ENCODE measurements at regions not wholly inside any gene's neighbourhood (a gene's known extent, or its start where the extent isn't known, plus 50 kb on each side); places are given as distances from the start of the nearest gene placed in this dataset.

DNA sequence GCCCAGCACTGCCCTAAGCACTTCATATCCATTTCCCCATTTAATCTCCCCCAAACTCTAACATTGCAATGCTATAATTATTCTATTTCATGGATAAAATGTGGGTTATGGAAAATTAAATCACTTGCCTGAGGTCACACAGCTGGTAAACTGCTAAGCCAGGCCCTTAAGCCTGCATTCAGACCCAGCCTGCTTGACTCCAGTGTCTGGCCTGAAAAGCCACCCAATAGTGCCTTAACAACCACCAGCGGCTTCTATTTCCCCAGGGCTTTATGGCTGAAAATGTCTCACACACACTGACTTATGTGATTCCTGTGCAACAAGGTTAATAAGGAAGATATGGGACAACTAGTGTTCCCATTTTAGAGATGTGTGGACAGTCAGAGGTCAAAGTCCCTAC is 178.5 kb upstream of the SNX19 start:
- Histone ChIP-seq H3K4me3 (no peak overlapping the region), H3K27me3 (no peaks in the 10 kb centered on the region), H3K9me3 (no peaks in the 10 kb centered on the region), H3K27ac (no peak overlapping the region), H3K4me1 (no peaks in the 10 kb centered on the region), H3K36me3 (no peaks in the 10 kb centered on the region)
- DNase-seq = no peak
- intact Hi-C loops (cut with DNase I; ENCODE audit: low total_unique reads) = no loop called here
- TF ChIP-seq, protein P1, sequence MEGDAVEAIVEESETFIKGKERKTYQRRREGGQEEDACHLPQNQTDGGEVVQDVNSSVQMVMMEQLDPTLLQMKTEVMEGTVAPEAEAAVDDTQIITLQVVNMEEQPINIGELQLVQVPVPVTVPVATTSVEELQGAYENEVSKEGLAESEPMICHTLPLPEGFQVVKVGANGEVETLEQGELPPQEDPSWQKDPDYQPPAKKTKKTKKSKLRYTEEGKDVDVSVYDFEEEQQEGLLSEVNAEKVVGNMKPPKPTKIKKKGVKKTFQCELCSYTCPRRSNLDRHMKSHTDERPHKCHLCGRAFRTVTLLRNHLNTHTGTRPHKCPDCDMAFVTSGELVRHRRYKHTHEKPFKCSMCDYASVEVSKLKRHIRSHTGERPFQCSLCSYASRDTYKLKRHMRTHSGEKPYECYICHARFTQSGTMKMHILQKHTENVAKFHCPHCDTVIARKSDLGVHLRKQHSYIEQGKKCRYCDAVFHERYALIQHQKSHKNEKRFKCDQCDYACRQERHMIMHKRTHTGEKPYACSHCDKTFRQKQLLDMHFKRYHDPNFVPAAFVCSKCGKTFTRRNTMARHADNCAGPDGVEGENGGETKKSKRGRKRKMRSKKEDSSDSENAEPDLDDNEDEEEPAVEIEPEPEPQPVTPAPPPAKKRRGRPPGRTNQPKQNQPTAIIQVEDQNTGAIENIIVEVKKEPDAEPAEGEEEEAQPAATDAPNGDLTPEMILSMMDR (IDR thresholded peaks at IDR 0.05) = no peak
- TF ChIP-seq POLR2A (IDR thresholded peaks at IDR 0.05) = no peak

DNA sequence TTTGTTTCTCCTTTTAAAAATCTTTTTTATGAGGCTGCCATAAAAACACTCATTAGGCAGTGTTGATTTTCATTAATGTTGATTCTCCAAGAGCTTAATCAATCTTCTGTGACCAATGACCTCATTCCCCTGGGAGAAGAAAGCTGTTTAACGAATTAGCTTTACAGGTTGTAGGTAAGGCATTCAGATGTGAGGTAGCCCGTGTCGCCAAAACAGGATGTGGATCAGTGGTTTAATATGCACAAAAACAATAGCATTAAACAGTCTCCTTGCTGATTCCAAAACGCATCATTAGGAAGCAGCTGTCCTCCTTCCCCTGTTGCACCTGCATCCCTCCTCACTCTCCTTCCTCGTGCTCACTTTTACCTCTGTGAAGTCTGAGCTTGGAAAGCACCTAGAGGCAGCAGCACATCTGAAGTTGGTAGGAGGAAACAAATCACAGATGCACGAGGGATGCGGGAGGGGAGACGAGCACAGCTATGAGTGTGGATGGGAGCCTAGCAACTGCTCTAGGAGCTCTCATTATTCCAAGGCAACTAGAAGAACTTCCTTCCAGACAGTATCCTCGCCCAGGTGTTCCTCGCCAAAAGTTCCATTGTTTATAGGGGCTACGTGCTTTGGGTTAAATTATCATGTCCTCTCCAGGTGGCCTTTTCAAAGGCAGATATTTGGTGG is 179.4 kb upstream of the SNX19 start:
- H3K36me3 ChIP-seq = no peaks in the 10 kb centered on the region
- no peak for DNase-seq
- no peak overlapping the region for H3K4me3 ChIP-seq
- intact Hi-C loops (cut with DNase I; ENCODE audit: low total_unique reads) = no loop called here
- H3K9me3 ChIP-seq = no peaks in the 10 kb centered on the region
- no peak for TF ChIP-seq POLR2A (IDR thresholded peaks at IDR 0.05)
- TF ChIP-seq, protein P1 (IDR thresholded peaks at IDR 0.05) = no peak
- H3K27me3 ChIP-seq = no peaks in the 10 kb centered on the region
- H3K27ac ChIP-seq = no peak overlapping the region
- H3K4me1 ChIP-seq = no peaks in the 10 kb centered on the region

- H3K27me3 ChIP-seq = no peaks in the 10 kb centered on the region
- H3K9me3 ChIP-seq = no peaks in the 10 kb centered on the region
- no peak for DNase-seq
- H3K4me1 ChIP-seq = no peaks in the 10 kb centered on the region
- intact Hi-C loops (cut with DNase I; ENCODE audit: low total_unique reads) = no loop called here
- H3K27ac ChIP-seq = no peak overlapping the region
- TF ChIP-seq POLR2A (IDR thresholded peaks at IDR 0.05) = no peak
- TF ChIP-seq, protein P1 (IDR thresholded peaks at IDR 0.05) = no peak
- H3K4me3 ChIP-seq = no peak overlapping the region
- no peaks in the 10 kb centered on the region for H3K36me3 ChIP-seq
These were observed 182.7 kb upstream of the SNX19 start for GRCh38 chr11:131099013-131099412.

DNA sequence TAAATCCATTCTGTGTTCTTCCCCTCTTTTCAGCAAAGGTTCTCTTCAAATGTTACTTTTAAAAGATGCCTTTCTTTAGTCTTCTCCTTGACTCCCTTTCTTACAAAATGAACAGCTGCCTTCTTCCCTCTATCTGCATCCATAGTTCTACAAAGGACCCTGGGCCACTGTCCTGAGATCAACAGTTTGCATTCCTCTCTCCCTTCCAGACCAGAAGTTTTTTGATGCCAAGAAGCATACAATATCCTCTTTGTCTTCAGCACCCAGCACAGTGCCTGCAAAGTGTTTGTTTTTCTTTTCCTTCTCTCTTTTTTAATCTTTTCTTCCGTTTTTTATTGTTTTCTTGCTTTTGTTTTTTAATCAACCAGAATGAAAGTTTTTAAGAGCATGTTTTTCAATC is 183.5 kb upstream of the SNX19 start:
- Histone ChIP-seq H3K27ac (no peak overlapping the region), H3K36me3 (no peaks in the 10 kb centered on the region), H3K9me3 (no peaks in the 10 kb centered on the region), H3K27me3 (no peaks in the 10 kb centered on the region), H3K4me3 (no peak overlapping the region), H3K4me1 (no peaks in the 10 kb centered on the region)
- intact Hi-C loops (cut with DNase I; ENCODE audit: low total_unique reads) = no loop called here
- DNase-seq = no peak
- TF ChIP-seq, protein P1 (IDR thresholded peaks at IDR 0.05) = no peak
- no peak for TF ChIP-seq POLR2A (IDR thresholded peaks at IDR 0.05)

DNA sequence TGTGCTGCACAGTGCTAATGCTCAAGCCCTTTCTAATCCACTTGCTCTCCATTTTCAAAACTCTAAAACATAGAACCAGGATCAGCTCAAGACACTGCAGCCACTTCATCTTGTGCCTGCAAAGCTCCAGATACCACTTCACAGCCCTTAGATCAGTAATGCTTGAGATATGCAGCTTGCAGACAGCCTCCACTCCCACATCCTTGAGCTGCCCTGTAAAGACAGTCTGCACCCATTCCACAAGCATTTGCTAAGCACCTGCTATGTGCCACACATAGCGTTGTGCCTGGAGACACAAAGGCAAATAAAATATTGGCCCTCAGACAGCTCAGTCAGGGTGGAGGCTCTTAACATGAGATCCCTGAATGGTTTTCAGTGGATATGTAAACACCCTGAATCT is 192.5 kb upstream of the SNX19 start:
- DNase-seq = no peak
- H3K36me3 ChIP-seq = no peaks in the 10 kb centered on the region
- no peaks in the 10 kb centered on the region for H3K9me3 ChIP-seq
- TF ChIP-seq, protein P1 (IDR thresholded peaks at IDR 0.05) = no peak
- no peak for TF ChIP-seq POLR2A (IDR thresholded peaks at IDR 0.05)
- intact Hi-C loops (cut with DNase I; ENCODE audit: low total_unique reads) = no loop called here
- no peaks in the 10 kb centered on the region for H3K4me1 ChIP-seq
- H3K27ac ChIP-seq = no peak overlapping the region
- no peaks in the 10 kb centered on the region for H3K27me3 ChIP-seq
- no peak overlapping the region for H3K4me3 ChIP-seq
